PC-3 (cell line): ENCODE measurements at regions not wholly inside any gene's neighbourhood (a gene's known extent, or its start where the extent isn't known, plus 50 kb on each side); places are given as distances from the start of the nearest gene placed in this dataset.

Experiments used
- EZH2 ChIP-seq: fragments of 300-600 bp; sonication (generic); IDR thresholded peaks from one replicate; pipeline ENCODE4 v1.6.1; 2017; ENCODE audit warnings: antibody characterized with exemption, mild to moderate bottlenecking, low read length; ENCODE audit not compliant: unreplicated experiment
- TF ChIP-seq, protein P1 (sequence below): fragments of 300-600 bp; sonication (generic); conservative IDR thresholded peaks from 2 replicates; pipeline ENCODE4 v1.5.1; 2017; ENCODE audit warnings: antibody characterized with exemption, low read depth, mild to moderate bottlenecking, low read length

DNA sequence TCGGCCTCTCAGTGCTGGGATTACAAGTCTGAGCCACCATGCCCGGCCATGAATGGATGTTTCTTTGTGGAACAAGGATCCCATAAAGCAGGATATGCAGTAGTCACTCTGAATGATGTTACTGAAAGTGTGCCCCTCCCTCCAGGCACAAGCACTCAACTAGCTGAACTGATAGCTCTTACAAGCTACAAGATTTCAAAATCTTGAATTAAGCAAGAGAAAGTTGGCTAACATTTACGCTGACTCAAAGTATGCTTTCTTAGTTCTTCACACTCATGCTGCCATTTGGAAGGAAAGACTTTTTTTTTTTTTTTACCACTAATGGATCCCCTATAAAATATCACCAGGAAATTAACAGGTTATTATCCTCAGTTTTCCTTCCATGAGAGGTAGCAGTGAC, 549.0 kb upstream of the PKDCC start:
- TF ChIP-seq, protein P1, sequence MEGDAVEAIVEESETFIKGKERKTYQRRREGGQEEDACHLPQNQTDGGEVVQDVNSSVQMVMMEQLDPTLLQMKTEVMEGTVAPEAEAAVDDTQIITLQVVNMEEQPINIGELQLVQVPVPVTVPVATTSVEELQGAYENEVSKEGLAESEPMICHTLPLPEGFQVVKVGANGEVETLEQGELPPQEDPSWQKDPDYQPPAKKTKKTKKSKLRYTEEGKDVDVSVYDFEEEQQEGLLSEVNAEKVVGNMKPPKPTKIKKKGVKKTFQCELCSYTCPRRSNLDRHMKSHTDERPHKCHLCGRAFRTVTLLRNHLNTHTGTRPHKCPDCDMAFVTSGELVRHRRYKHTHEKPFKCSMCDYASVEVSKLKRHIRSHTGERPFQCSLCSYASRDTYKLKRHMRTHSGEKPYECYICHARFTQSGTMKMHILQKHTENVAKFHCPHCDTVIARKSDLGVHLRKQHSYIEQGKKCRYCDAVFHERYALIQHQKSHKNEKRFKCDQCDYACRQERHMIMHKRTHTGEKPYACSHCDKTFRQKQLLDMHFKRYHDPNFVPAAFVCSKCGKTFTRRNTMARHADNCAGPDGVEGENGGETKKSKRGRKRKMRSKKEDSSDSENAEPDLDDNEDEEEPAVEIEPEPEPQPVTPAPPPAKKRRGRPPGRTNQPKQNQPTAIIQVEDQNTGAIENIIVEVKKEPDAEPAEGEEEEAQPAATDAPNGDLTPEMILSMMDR, result no peak
- no peak for TF ChIP-seq EZH2
